H9 (cell line): ENCODE measurements at regions not wholly inside any gene's neighbourhood (a gene's known extent, or its start where the extent isn't known, plus 50 kb on each side); places are given as distances from the start of the nearest gene placed in this dataset.

Experiments used
- DNase-seq: peaks from one replicate; pipeline ENCODE4 v3.0.0-alpha.2; 2017
- H2AFZ ChIP-seq: one replicate; pipeline ENCODE4 v1.6.1; 2013; ENCODE audit warnings: mild to moderate bottlenecking, low read length, control low read depth, moderate library complexity
- H2AK5ac ChIP-seq: 2 replicates; pipeline ENCODE4 v1.6.1; 2013; ENCODE audit warnings: low read length, control low read depth, mixed read lengths; ENCODE audit not compliant: insufficient read length
- H2BK120ac ChIP-seq: one replicate; pipeline ENCODE4 v1.6.1; 2013; ENCODE audit warnings: low read depth, mild to moderate bottlenecking, low read length, control low read depth, inconsistent platforms; ENCODE audit not compliant: poor library complexity, severe bottlenecking
- H2BK12ac ChIP-seq: 2 replicates; pipeline ENCODE4 v1.6.1; 2013; ENCODE audit warnings: low read length, control low read depth, mixed read lengths, low read depth; ENCODE audit not compliant: insufficient read length
- H2BK15ac ChIP-seq: 2 replicates; pipeline ENCODE4 v1.6.1; 2013; ENCODE audit warnings: low read depth, low read length, control low read depth
- H2BK20ac ChIP-seq: one replicate; pipeline ENCODE4 v1.6.1; 2013; ENCODE audit warnings: low read depth, mild to moderate bottlenecking, low read length, control low read depth, inconsistent platforms; ENCODE audit not compliant: poor library complexity, severe bottlenecking
- H2BK5ac ChIP-seq: 2 replicates; pipeline ENCODE4 v1.6.1; 2013; ENCODE audit warnings: low read length, control low read depth, mixed read lengths; ENCODE audit not compliant: insufficient read length
- H3K14ac ChIP-seq: 2 replicates; pipeline ENCODE4 v1.6.1; 2013; ENCODE audit warnings: low read length, control low read depth; ENCODE audit not compliant: insufficient read depth
- H3K18ac ChIP-seq: 2 replicates; pipeline ENCODE4 v1.6.1; 2013; ENCODE audit warnings: low read depth, mild to moderate bottlenecking, mixed read lengths, low read length, control low read depth; ENCODE audit not compliant: insufficient read length
- H3K23ac ChIP-seq: 2 replicates; pipeline ENCODE4 v1.6.1; 2013; ENCODE audit warnings: low read length, control low read depth, mixed read lengths, low read depth; ENCODE audit not compliant: insufficient read length
- H3K23me2 ChIP-seq: 2 replicates; pipeline ENCODE4 v1.6.1; 2013; ENCODE audit warnings: low read depth, mild to moderate bottlenecking, mixed read lengths, low read length, control low read depth; ENCODE audit not compliant: insufficient read length, poor library complexity, severe bottlenecking
- H3K27ac ChIP-seq: 2 replicates; pipeline ENCODE4 v1.5.1; 2013; ENCODE audit warnings: low read length, control low read depth, mixed read lengths, low read depth; ENCODE audit not compliant: insufficient read length
- H3K27me3 ChIP-seq: 2 replicates; pipeline ENCODE4 v1.6.1; 2013; ENCODE audit warnings: low read length, control low read depth, inconsistent platforms; ENCODE audit not compliant: insufficient read depth
- H3K4ac ChIP-seq: 2 replicates; pipeline ENCODE4 v1.6.1; 2013; ENCODE audit warnings: low read depth, mild to moderate bottlenecking, control low read depth, inconsistent platforms, low read length, moderate library complexity
- H3K4me1 ChIP-seq: 2 replicates; pipeline ENCODE4 v1.6.1; 2013; ENCODE audit warnings: low read length, control low read depth, inconsistent platforms; ENCODE audit not compliant: insufficient read depth
- H3K4me2 ChIP-seq: 2 replicates; pipeline ENCODE4 v1.6.1; 2013; ENCODE audit warnings: low read length, control low read depth, mixed read lengths; ENCODE audit not compliant: insufficient read length, insufficient read depth
- H3K56ac ChIP-seq: 2 replicates; pipeline ENCODE4 v1.6.1; 2013; ENCODE audit warnings: low read depth, mild to moderate bottlenecking, mixed read lengths, low read length, control low read depth; ENCODE audit not compliant: insufficient read length
- H3K79me1 ChIP-seq: 2 replicates; pipeline ENCODE4 v1.6.1; 2013; ENCODE audit warnings: low read depth, mild to moderate bottlenecking, moderate library complexity, low read length, control low read depth, inconsistent platforms; ENCODE audit not compliant: insufficient read depth, poor library complexity, severe bottlenecking
- H3K79me2 ChIP-seq: 2 replicates; pipeline ENCODE4 v1.6.1; 2013; ENCODE audit warnings: low read length, control low read depth, inconsistent platforms; ENCODE audit not compliant: insufficient read depth
- H3K9ac ChIP-seq: 2 replicates; pipeline ENCODE4 v1.6.1; 2013; ENCODE audit warnings: low read length, control low read depth, mixed read lengths; ENCODE audit not compliant: insufficient read length; ENCODE audit errors: extremely low read depth
- H3K9me3 ChIP-seq: one replicate; pipeline ENCODE4 v1.6.1; 2013; ENCODE audit warnings: low read depth, low read length, inconsistent platforms; ENCODE audit not compliant: control insufficient read depth
- H3T11ph ChIP-seq: one replicate; pipeline ENCODE4 v1.6.1; 2013; ENCODE audit warnings: mild to moderate bottlenecking, low read length, control low read depth, inconsistent platforms
- H4K20me1 ChIP-seq: one replicate; pipeline ENCODE4 v1.6.1; 2013; ENCODE audit not compliant: control insufficient read depth, insufficient read length, insufficient read depth
- H4K5ac ChIP-seq: 2 replicates; pipeline ENCODE4 v1.6.1; 2013; ENCODE audit warnings: low read depth, mild to moderate bottlenecking, mixed read lengths, low read length, control low read depth; ENCODE audit not compliant: insufficient read length
- H4K8ac ChIP-seq: replicated peaks from 2 replicates; pipeline ENCODE4 v1.6.1; 2013; ENCODE audit warnings: low read length, control low read depth, mixed read lengths, low read depth; ENCODE audit not compliant: insufficient read length
- H4K91ac ChIP-seq: 2 replicates; pipeline ENCODE4 v1.6.1; 2013; ENCODE audit warnings: low read depth, mild to moderate bottlenecking, moderate library complexity, mixed read lengths, low read length, control low read depth; ENCODE audit not compliant: insufficient read length
- H3K27ac Mint-ChIP-seq, 3 experiments: 2 replicates in 2 of 3; 3 replicates in 1 of 3; pipeline ENCODE4 v1.8.0; 2020 to 2021; ENCODE audit warnings: mixed read lengths in 3 of 3, mild to moderate bottlenecking in 1 of 3, moderate library complexity in 1 of 3
- H3K27me3 Mint-ChIP-seq: 2 replicates; pipeline ENCODE4 v1.8.0; 2021; ENCODE audit warnings: low read depth, mild to moderate bottlenecking, moderate library complexity, mixed read lengths
- H3K36me3 Mint-ChIP-seq, 3 experiments: 2 replicates in 2 of 3; 3 replicates in 1 of 3; pipeline ENCODE4 v1.8.0; 2020 to 2021; ENCODE audit warnings: low read depth in 3 of 3, mixed read lengths in 3 of 3; ENCODE audit not compliant: insufficient read depth in 1 of 3
- H3K4me1 Mint-ChIP-seq, 2 experiments: 2 replicates each; pipeline ENCODE4 v1.8.0; 2020; ENCODE audit warnings: mixed read lengths in 2 of 2
- H3K4me3 Mint-ChIP-seq, 2 experiments: 2 replicates in 1 of 2; 3 replicates in 1 of 2; pipeline ENCODE4 v1.8.0; 2020 to 2021; ENCODE audit warnings: mild to moderate bottlenecking in 2 of 2, mixed read lengths in 2 of 2, moderate library complexity in 1 of 2
- H3K9me3 Mint-ChIP-seq, 2 experiments: 2 replicates in 1 of 2; 3 replicates in 1 of 2; pipeline ENCODE4 v1.8.0; 2020; ENCODE audit warnings: mild to moderate bottlenecking in 2 of 2, mixed read lengths in 2 of 2, moderate library complexity in 1 of 2
- CTCF ChIP-seq: fragments of 200-600 bp; sonication (generic); conservative IDR thresholded peaks from 3 replicates; pipeline ENCODE4 v1.8.0; 2021; ENCODE audit warnings: antibody characterized with exemption, mild to moderate bottlenecking
- WGBS: extraction: QIAGEN DNeasy Blood & Tissue Kit; methylation state at CpG from one replicate; pipeline ENCODE4 v1.1.7; 2013; ENCODE audit warnings: missing lambda C conversion rate, low lambda C conversion rate, mixed read lengths; ENCODE audit not compliant: insufficient read length; ENCODE audit errors: extremely low coverage; 5-methylcytosine and 5-hydroxymethylcytosine counted together

- DNase-seq = no peak
- Histone ChIP-seq H3K27me3 (no peaks in the 10 kb centered on the region), H3K4me2 (no peak overlapping the region), H3T11ph (no peak overlapping the region), H3K79me2 (no peaks in the 10 kb centered on the region), H3K18ac (no peak overlapping the region), H3K79me1 (no peaks in the 10 kb centered on the region), H4K91ac (no peak overlapping the region), H2AK5ac (no peak overlapping the region), H3K56ac (no peak overlapping the region), H2BK20ac (no peak overlapping the region), H3K23ac (no peak overlapping the region), H2BK5ac (no peak overlapping the region), H3K27ac (no peak overlapping the region), H2BK12ac (no peak overlapping the region), H4K8ac (no peak overlapping the region), H4K20me1 (no peaks in the 10 kb centered on the region), H3K4me1 (no peaks in the 10 kb centered on the region), H3K9me3 (no peaks in the 10 kb centered on the region), H3K4ac (no peak overlapping the region), H2AFZ (no peak overlapping the region), H2BK120ac (no peak overlapping the region), H3K23me2 (no peaks in the 10 kb centered on the region), H4K5ac (no peak overlapping the region), H3K14ac (no peak overlapping the region), H3K9ac (no peak overlapping the region), H2BK15ac (no peak overlapping the region)
- H3K27me3 Mint-ChIP-seq = peaks cover 3% of the 10 kb centered on the region
- peaks cover 0 to 7% (median 0%) of the 10 kb centered on the region in 3 experiments; a peak in 2 of 7 replicates for H3K36me3 Mint-ChIP-seq
- peaks cover 6 to 9% of the 10 kb centered on the region in 2 experiments; a peak in 4 of 5 replicates for H3K9me3 Mint-ChIP-seq
- H3K4me3 Mint-ChIP-seq = no peak overlapping the region
- TF ChIP-seq CTCF = no peak
- H3K4me1 Mint-ChIP-seq = peaks cover 7 to 13% of the 10 kb centered on the region in 2 experiments
- H3K27ac Mint-ChIP-seq = no peak overlapping the region
- WGBS = no CpG with 5 or more reads among the region's 4 CpGs
These were observed 172.6 kb downstream of the FGFR2 start for GRCh38 chr10:121425623-121426022.
